Breast epithelium (tissue), 4 donors: ENCODE measurements at regions not wholly inside any gene's neighbourhood (a gene's known extent, or its start where the extent isn't known, plus 50 kb on each side); places are given as distances from the start of the nearest gene placed in this dataset.

Experiments
- DNase-seq, 2 donors: peaks; one replicate each; pipeline ENCODE4 v3.0.0-alpha.2; 2019; ENCODE audit warnings: low spot score in 2 of 2
- H3K27ac ChIP-seq, 2 donors: fragments of 200-600 bp; sonication (generic) in 1 of 2; one replicate each; pipeline ENCODE4 v1.5.1; 2016 to 2019; ENCODE audit warnings: mild to moderate bottlenecking in 1 of 2
- H3K27me3 ChIP-seq, 2 donors: fragments of 200-600 bp; sonication (generic) in 1 of 2; one replicate each; pipeline versions ENCODE4 v1.5.1 to v1.6.0; 2017 to 2019; ENCODE audit warnings: control low read depth in 1 of 2, mild to moderate bottlenecking in 1 of 2
- H3K36me3 ChIP-seq: fragments of 200-600 bp; one replicate; pipeline ENCODE4 v1.5.1; 2019
- H3K4me1 ChIP-seq, 2 donors: fragments of 200-600 bp; sonication (generic); one replicate each; pipeline ENCODE4 v1.5.1; 2016 to 2019; ENCODE audit warnings: control low read depth in 1 of 2
- H3K4me3 ChIP-seq, 3 donors: fragments of 200-600 bp; sonication (generic); 1 replicate in 2 of 3; 2 replicates in 1 of 3; pipeline ENCODE4 v1.5.1; 2016 to 2019; ENCODE audit warnings: mild to moderate bottlenecking in 3 of 3, moderate library complexity in 2 of 3
- H3K9me3 ChIP-seq, 2 donors: fragments of 200-600 bp; sonication (generic) in 1 of 2; one replicate each; pipeline ENCODE4 v1.5.1; 2016 to 2019; ENCODE audit warnings: control low read depth in 1 of 2
- CTCF ChIP-seq, 3 donors: fragments of 450-650 bp; IDR thresholded peaks; one replicate each; pipeline ENCODE4 v1.5.1; 2016 to 2017; ENCODE audit warnings: antibody characterized with exemption in 3 of 3, mild to moderate bottlenecking in 3 of 3, moderate library complexity in 3 of 3
- POLR2A ChIP-seq: fragments of 450-650 bp; IDR thresholded peaks from one replicate; pipeline ENCODE4 v1.6.1; 2016; ENCODE audit warnings: antibody characterized with exemption, mild to moderate bottlenecking, moderate library complexity
- POLR2AphosphoS5 ChIP-seq, 3 donors: sonication (generic); formaldehyde crosslinking; IDR thresholded peaks; one replicate each; pipeline ENCODE4 v1.6.1; 2017; ENCODE audit warnings: antibody characterized with exemption in 3 of 3
- intact Hi-C: fragments of 100-400 bp; cut with DNase I; formaldehyde crosslinking; loops from one replicate; pipeline ENCODE4 v1.15.1; 2023; ENCODE audit warnings: low total_unique reads

GRCh38 chr20:7257099-7257498 lies 489.6 kb downstream of the BMP2 start:
- Histone ChIP-seq H3K27ac (no peak overlapping the region), H3K36me3 (no peaks in the 10 kb centered on the region), H3K9me3 (no peaks in the 10 kb centered on the region), H3K4me3 (no peak overlapping the region), H3K27me3 (no peaks in the 10 kb centered on the region), H3K4me1 (no peaks in the 10 kb centered on the region)
- intact Hi-C loops, result no loop called here
- no peak for DNase-seq
- TF ChIP-seq POLR2A, result no peak
- TF ChIP-seq POLR2AphosphoS5 (IDR thresholded peaks at IDR 0.05), result no peak
- TF ChIP-seq CTCF (IDR thresholded peaks at IDR 0.05), result no peak

- H3K36me3 ChIP-seq, result no peaks in the 10 kb centered on the region
- intact Hi-C loops, result no loop called here
- no peaks in the 10 kb centered on the region for H3K27me3 ChIP-seq
- H3K27ac ChIP-seq, result no peak overlapping the region
- no peak for DNase-seq
- H3K4me1 ChIP-seq, result no peaks in the 10 kb centered on the region
- H3K4me3 ChIP-seq, result no peak overlapping the region
- TF ChIP-seq POLR2A (no peak), POLR2AphosphoS5 (IDR thresholded peaks at IDR 0.05) (no peak), CTCF (IDR thresholded peaks at IDR 0.05) (no peak)
- H3K9me3 ChIP-seq, result no peaks in the 10 kb centered on the region
Observed at GRCh38 chr20:7257692-7258466, 490.4 kb downstream of the BMP2 start.

- Histone ChIP-seq H3K9me3 (no peaks in the 10 kb centered on the region), H3K36me3 (no peaks in the 10 kb centered on the region), H3K27me3 (no peaks in the 10 kb centered on the region), H3K4me3 (no peak overlapping the region), H3K27ac (no peak overlapping the region), H3K4me1 (no peaks in the 10 kb centered on the region)
- DNase-seq, result no peak
- intact Hi-C loops, result no loop called here
- TF ChIP-seq CTCF (IDR thresholded peaks at IDR 0.05), result no peak
Observed at GRCh38 chr20:7262803-7263202, 495.3 kb downstream of the BMP2 start.

- Histone ChIP-seq H3K27ac (no peak overlapping the region), H3K27me3 (no peaks in the 10 kb centered on the region), H3K36me3 (no peaks in the 10 kb centered on the region), H3K4me3 (no peak overlapping the region), H3K9me3 (no peaks in the 10 kb centered on the region), H3K4me1 (no peaks in the 10 kb centered on the region)
- TF ChIP-seq CTCF (IDR thresholded peaks at IDR 0.05), result no peak
- no peak for TF ChIP-seq POLR2A
- TF ChIP-seq POLR2AphosphoS5 (IDR thresholded peaks at IDR 0.05), result no peak
- DNase-seq, result no peak
- intact Hi-C loops, result no loop called here
Observed at GRCh38 chr20:7264137-7264536, 496.7 kb downstream of the BMP2 start.

- intact Hi-C loops, result no loop called here
- H3K36me3 ChIP-seq, result no peaks in the 10 kb centered on the region
- no peak for TF ChIP-seq POLR2AphosphoS5 (IDR thresholded peaks at IDR 0.05)
- H3K4me1 ChIP-seq, result no peaks in the 10 kb centered on the region
- H3K4me3 ChIP-seq, result no peak overlapping the region
- H3K27me3 ChIP-seq, result no peaks in the 10 kb centered on the region
- no peak overlapping the region for H3K27ac ChIP-seq
- H3K9me3 ChIP-seq, result no peaks in the 10 kb centered on the region
- DNase-seq, result no peak
Observed at GRCh38 chr20:7269452-7269851, 502.0 kb downstream of the BMP2 start.
